ENCODE measurements at regions not wholly inside any gene's neighbourhood (a gene's known extent, or its start where the extent isn't known, plus 50 kb on each side); places are given as distances from the start of the nearest gene placed in this dataset.

- Histone ChIP-seq H3K27ac (ENCODE audit: low read depth, low read length, severe bottlenecking) (no peak overlapping the region), H3K36me3 (ENCODE audit: control insufficient read depth, insufficient read depth, low read length) (no peaks in the 10 kb centered on the region), H3K9me3 (ENCODE audit: control insufficient read depth, low read length) (no peaks in the 10 kb centered on the region), H3K4me3 (ENCODE audit: extremely low read depth, insufficient read depth, low read length, poor library complexity, severe bottlenecking) (no peak overlapping the region), H3K4me1 (ENCODE audit: control insufficient read depth, insufficient read depth, low read length, poor library complexity, severe bottlenecking) (no peaks in the 10 kb centered on the region)
- 80 to 93% methylated on average over 5 of the region's 6 CpGs for WGBS, 2 experiments (ENCODE audit: insufficient coverage in 2 of 2)
Observed at GRCh38 chr21:41037212-41037611, 130.7 kb upstream of the BACE2 start.

DNA sequence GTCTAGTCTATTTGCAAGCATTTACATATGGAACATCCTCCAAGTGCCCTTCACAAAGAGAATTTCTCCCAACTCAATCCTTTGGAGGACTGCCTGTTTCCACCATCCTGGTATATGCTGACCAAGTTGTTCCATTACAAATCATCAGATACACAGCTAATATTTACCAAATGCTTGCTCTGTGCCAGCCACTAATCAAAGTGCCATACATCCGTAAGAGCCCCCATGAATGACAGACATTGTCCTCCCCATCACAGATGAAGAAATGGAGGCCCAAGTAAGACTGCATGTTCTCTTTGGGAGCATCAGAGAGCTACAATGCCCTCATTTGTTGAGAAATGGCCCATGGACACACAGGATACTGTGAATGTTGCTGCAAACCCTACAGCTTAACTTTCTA, 130.0 kb upstream of the BACE2 start:
- no peaks in the 10 kb centered on the region for H3K4me1 ChIP-seq (ENCODE audit: control insufficient read depth, insufficient read depth, low read length, poor library complexity, severe bottlenecking)
- WGBS, 2 experiments (ENCODE audit: insufficient coverage in 2 of 2): 100% methylated on average over 1 of the region's 1 CpG

DNA sequence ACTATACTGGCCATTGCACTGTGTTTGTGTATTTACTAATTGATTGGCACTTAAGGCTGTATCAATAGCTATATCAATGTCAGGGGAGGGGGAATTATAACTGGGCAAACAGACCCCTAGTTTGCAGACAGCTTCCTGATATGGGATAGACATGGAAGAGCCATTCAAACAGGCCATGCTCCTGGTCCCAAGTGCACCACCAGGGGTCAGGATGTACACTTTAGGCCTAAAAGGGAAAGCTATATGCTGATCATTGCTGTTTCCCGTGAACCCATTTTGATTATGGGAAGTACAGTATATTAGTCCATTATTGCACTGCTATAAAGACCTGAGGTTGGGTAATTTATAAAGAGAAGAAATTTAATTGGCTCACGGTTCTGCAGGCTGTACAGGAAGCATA, 124.9 kb upstream of the BACE2 start:
- WGBS, 2 experiments (ENCODE audit: insufficient coverage in 2 of 2): 88 to 100% methylated on average over 1 to 2 of the region's 2 CpGs
- Histone ChIP-seq H3K9me3 (ENCODE audit: control insufficient read depth, low read length) (no peaks in the 10 kb centered on the region), H3K4me1 (ENCODE audit: control insufficient read depth, insufficient read depth, low read length, poor library complexity, severe bottlenecking) (no peaks in the 10 kb centered on the region), H3K4me3 (ENCODE audit: extremely low read depth, insufficient read depth, low read length, poor library complexity, severe bottlenecking) (no peak overlapping the region), H3K27ac (ENCODE audit: low read depth, low read length, severe bottlenecking) (no peak overlapping the region), H3K36me3 (ENCODE audit: control insufficient read depth, insufficient read depth, low read length) (no peaks in the 10 kb centered on the region)

More for the DNA sequence above, 130.0 kb upstream of the BACE2 start:
- Histone ChIP-seq H3K27ac (ENCODE audit: low read depth, low read length, severe bottlenecking) (no peak overlapping the region), H3K36me3 (ENCODE audit: control insufficient read depth, insufficient read depth, low read length) (no peaks in the 10 kb centered on the region), H3K4me3 (ENCODE audit: extremely low read depth, insufficient read depth, low read length, poor library complexity, severe bottlenecking) (no peak overlapping the region), H3K9me3 (ENCODE audit: control insufficient read depth, low read length) (no peaks in the 10 kb centered on the region)

DNA sequence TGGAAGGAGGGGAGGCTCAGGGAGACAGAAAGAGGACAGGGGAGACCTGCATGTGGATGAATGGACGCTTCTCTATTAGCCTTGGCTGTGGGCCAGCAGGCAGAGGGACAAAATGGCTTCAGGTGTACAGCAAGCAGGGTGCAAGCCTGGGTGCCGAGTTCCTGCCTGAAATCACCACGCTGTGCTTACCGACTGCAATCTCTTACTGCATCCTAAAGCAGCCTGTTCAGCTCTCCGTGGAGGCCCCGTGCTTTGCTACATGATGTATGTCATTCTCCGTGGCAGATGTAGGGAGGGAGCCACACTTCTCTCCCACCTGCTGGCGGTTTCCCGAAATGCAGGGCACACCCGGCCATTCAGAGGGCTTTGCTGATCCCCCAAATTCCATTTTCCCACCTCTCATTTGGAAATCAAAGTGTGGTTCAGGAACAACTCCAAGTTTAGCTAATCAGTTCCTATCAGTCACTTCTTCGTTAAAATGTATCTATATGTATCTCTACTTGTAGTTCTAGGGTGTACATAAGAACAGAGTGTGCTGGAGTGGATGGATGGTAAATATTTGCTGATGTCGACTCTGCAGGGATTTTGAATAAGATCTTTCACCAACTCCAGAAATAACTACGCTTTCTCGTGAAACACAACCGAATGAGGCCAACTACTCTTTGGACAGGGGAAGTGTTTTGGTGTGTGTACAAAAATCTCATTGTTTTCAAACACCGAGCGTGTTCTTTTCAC, 122.3 kb upstream of the BACE2 start:
- 52 to 60% methylated on average over 12 to 14 of the region's 17 CpGs for WGBS, 2 experiments (ENCODE audit: insufficient coverage in 2 of 2)
- no peak overlapping the region for H3K4me3 ChIP-seq (ENCODE audit: extremely low read depth, insufficient read depth, low read length, poor library complexity, severe bottlenecking)
- no peaks in the 10 kb centered on the region for H3K9me3 ChIP-seq (ENCODE audit: control insufficient read depth, low read length)
- H3K4me1 ChIP-seq (ENCODE audit: control insufficient read depth, insufficient read depth, low read length, poor library complexity, severe bottlenecking): no peaks in the 10 kb centered on the region
- no peak overlapping the region for H3K27ac ChIP-seq (ENCODE audit: low read depth, low read length, severe bottlenecking)
- H3K36me3 ChIP-seq (ENCODE audit: control insufficient read depth, insufficient read depth, low read length): no peaks in the 10 kb centered on the region

DNA sequence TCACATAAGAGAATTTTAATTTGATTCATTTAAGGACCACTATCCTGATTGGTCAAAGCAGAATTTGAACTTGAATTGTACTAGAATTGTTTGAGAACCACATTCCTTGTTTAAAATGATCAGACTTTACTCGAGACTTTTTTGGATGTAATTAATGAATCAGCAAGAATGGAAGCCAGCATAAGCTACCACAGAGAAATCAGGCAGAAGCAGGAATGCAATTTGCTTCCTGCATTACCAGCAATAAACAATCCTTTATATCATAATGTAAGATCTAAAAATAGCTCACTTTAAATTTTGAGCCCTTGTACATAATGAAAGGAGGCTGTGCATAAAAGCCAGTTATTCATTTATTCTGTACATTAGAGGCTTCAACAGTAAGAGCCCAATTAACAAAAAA, 119.8 kb upstream of the BACE2 start:
- Histone ChIP-seq H3K27ac (ENCODE audit: low read depth, low read length, severe bottlenecking) (no peak overlapping the region), H3K9me3 (ENCODE audit: control insufficient read depth, low read length) (no peaks in the 10 kb centered on the region), H3K36me3 (ENCODE audit: control insufficient read depth, insufficient read depth, low read length) (no peaks in the 10 kb centered on the region), H3K4me1 (ENCODE audit: control insufficient read depth, insufficient read depth, low read length, poor library complexity, severe bottlenecking) (no peaks in the 10 kb centered on the region), H3K4me3 (ENCODE audit: extremely low read depth, insufficient read depth, low read length, poor library complexity, severe bottlenecking) (no peak overlapping the region)
- WGBS, 2 experiments (ENCODE audit: insufficient coverage in 2 of 2): 83 to 100% methylated on average over 1 of the region's 1 CpG

DNA sequence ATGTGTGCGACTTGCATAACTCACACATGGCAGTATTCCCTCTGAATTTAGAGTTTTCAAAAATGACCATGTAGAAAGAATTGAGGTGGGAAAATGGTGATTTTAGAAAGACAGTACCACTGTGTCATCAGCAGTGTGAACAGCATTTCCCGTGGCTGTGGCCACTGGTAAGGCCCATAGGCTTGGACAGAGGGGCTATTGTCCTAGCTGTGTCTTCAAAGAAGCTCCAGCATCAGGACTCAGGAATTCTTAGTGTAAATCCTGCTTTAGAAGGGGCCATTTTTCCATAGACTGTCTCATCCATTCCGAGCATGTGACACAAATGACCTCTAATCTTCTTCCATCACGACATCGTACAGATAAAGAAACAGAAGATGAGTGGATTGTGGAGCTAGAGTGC, 119.3 kb upstream of the BACE2 start:
- no peaks in the 10 kb centered on the region for H3K36me3 ChIP-seq (ENCODE audit: control insufficient read depth, insufficient read depth, low read length)
- 67 to 96% methylated on average over 1 to 3 of the region's 5 CpGs for WGBS, 2 experiments (ENCODE audit: insufficient coverage in 2 of 2)
- H3K27ac ChIP-seq (ENCODE audit: low read depth, low read length, severe bottlenecking): peak overlapping the region; percentile 25
- H3K4me1 ChIP-seq (ENCODE audit: control insufficient read depth, insufficient read depth, low read length, poor library complexity, severe bottlenecking): no peaks in the 10 kb centered on the region
- no peak overlapping the region for H3K4me3 ChIP-seq (ENCODE audit: extremely low read depth, insufficient read depth, low read length, poor library complexity, severe bottlenecking)
- H3K9me3 ChIP-seq (ENCODE audit: control insufficient read depth, low read length): no peaks in the 10 kb centered on the region

DNA sequence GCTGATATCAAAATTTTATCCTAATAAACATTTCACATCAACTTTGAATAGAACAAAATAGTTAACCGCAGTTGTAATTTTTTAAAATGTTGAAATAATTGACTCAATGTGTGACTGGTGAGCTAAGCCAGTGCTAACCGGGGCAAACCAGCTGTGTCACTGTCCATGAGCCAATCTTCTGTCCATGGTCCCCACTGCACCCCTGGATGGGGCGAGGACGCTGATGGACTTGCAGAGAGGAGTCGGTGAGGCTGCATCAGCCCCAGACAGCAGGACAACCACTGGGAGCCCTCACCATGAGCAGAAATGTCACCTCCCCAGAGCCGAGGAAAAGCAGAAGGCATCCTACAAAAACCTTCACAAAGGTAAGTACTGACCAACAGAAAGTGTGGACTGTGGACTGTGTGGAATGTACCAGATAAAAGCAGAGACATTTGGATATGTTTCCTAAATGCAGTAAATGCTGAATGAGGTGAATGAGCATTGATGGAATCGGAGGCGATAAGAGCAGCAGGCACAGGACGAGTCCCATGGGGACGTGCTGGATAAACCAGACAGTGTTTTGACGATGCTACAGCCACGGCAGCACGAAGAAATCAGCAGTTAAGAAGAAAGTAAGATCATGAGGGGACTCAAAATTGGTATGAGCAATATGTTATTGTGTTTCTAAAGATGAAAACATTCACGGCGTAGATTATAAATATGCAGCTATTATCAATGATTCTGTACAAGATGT, 115.0 kb upstream of the BACE2 start:
- 89 to 95% methylated on average over 7 to 10 of the region's 15 CpGs for WGBS, 2 experiments (ENCODE audit: insufficient coverage in 2 of 2)
- Histone ChIP-seq H3K9me3 (ENCODE audit: control insufficient read depth, low read length) (no peaks in the 10 kb centered on the region), H3K4me3 (ENCODE audit: extremely low read depth, insufficient read depth, low read length, poor library complexity, severe bottlenecking) (no peak overlapping the region), H3K4me1 (ENCODE audit: control insufficient read depth, insufficient read depth, low read length, poor library complexity, severe bottlenecking) (no peaks in the 10 kb centered on the region), H3K36me3 (ENCODE audit: control insufficient read depth, insufficient read depth, low read length) (no peaks in the 10 kb centered on the region), H3K27ac (ENCODE audit: low read depth, low read length, severe bottlenecking) (no peak overlapping the region)

DNA sequence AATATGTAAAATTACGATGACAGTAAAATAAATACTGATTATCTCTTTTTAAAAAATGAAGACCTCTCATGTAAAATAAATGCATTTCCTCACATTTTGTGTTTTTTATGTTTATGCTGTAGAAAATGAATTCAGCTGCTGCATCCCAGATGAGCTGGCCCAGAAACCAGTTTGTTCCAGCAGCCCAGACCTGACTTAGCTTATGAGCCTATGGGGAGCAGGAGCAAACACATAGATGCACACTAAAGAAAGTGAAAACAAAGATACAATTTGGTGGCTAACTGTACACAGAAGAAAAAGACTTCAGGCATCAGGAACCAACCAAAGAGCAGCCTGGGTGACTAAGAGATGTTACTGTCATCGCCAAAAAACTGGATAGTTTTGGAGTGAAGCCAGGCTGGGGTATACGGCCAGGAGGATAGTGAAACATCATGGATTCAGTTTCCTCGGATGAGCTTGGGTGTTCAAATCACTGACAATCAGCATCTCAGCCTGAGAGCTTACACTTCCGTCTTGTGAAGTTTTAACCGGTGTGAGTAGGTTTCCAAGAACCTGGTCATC, 113.9 kb upstream of the BACE2 start:
- no peak overlapping the region for H3K4me3 ChIP-seq (ENCODE audit: extremely low read depth, insufficient read depth, low read length, poor library complexity, severe bottlenecking)
- 91 to 100% methylated on average over 5 of the region's 6 CpGs for WGBS, 2 experiments (ENCODE audit: insufficient coverage in 2 of 2)
- no peaks in the 10 kb centered on the region for H3K36me3 ChIP-seq (ENCODE audit: control insufficient read depth, insufficient read depth, low read length)
- H3K9me3 ChIP-seq (ENCODE audit: control insufficient read depth, low read length): no peaks in the 10 kb centered on the region
- H3K4me1 ChIP-seq (ENCODE audit: control insufficient read depth, insufficient read depth, low read length, poor library complexity, severe bottlenecking): no peaks in the 10 kb centered on the region
- H3K27ac ChIP-seq (ENCODE audit: low read depth, low read length, severe bottlenecking): no peak overlapping the region

DNA sequence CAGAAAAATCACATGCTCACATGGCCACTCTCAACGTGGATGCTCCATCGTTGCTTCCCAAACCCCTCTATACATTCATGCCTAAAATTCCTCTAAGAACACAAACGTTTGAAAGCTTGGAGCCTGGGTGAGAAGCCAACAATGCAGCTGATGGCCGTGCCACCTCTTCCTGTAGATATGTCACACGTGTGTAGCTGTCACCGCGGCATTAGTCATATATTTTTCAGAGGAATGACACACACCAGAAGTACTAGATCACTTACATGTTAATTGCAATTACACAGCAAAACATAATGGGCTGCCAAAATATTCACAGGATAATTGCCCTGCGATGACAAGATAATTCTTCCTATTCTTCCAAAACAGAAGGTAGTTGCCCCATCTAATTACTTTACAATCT, 112.7 kb upstream of the BACE2 start:
- WGBS, 2 experiments (ENCODE audit: insufficient coverage in 2 of 2): 86 to 98% methylated on average over 5 to 8 of the region's 8 CpGs
- H3K4me3 ChIP-seq (ENCODE audit: extremely low read depth, insufficient read depth, low read length, poor library complexity, severe bottlenecking): no peak overlapping the region
- no peaks in the 10 kb centered on the region for H3K4me1 ChIP-seq (ENCODE audit: control insufficient read depth, insufficient read depth, low read length, poor library complexity, severe bottlenecking)
- no peaks in the 10 kb centered on the region for H3K9me3 ChIP-seq (ENCODE audit: control insufficient read depth, low read length)
- no peaks in the 10 kb centered on the region for H3K36me3 ChIP-seq (ENCODE audit: control insufficient read depth, insufficient read depth, low read length)
- no peak overlapping the region for H3K27ac ChIP-seq (ENCODE audit: low read depth, low read length, severe bottlenecking)

DNA sequence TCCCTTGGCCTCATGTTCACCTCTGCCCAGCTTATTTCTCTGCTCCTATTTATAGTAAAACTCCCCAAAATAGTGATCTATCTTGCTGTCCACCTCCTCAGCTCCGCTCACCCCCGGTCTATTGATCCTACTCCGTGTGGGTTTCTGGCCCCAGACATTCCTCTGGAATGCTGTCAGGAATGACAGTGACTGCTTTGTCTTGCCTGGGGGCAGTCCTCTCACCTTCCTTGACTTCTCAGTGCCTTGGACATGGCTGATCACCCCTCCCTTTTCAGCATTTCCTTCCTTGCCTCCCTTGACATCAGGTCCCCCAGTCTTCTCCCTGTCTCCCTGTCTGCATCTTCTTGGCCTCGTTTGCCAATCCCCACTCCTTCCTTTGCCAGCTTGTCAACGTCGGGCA, 108.1 kb upstream of the BACE2 start:
- no peaks in the 10 kb centered on the region for H3K4me1 ChIP-seq (ENCODE audit: control insufficient read depth, insufficient read depth, low read length, poor library complexity, severe bottlenecking)
- H3K4me3 ChIP-seq (ENCODE audit: extremely low read depth, insufficient read depth, low read length, poor library complexity, severe bottlenecking): no peak overlapping the region
- H3K9me3 ChIP-seq (ENCODE audit: control insufficient read depth, low read length): no peaks in the 10 kb centered on the region
- 68 to 79% methylated on average over 6 of the region's 6 CpGs for WGBS, 2 experiments (ENCODE audit: insufficient coverage in 2 of 2)
- no peaks in the 10 kb centered on the region for H3K36me3 ChIP-seq (ENCODE audit: control insufficient read depth, insufficient read depth, low read length)
- no peak overlapping the region for H3K27ac ChIP-seq (ENCODE audit: low read depth, low read length, severe bottlenecking)

DNA sequence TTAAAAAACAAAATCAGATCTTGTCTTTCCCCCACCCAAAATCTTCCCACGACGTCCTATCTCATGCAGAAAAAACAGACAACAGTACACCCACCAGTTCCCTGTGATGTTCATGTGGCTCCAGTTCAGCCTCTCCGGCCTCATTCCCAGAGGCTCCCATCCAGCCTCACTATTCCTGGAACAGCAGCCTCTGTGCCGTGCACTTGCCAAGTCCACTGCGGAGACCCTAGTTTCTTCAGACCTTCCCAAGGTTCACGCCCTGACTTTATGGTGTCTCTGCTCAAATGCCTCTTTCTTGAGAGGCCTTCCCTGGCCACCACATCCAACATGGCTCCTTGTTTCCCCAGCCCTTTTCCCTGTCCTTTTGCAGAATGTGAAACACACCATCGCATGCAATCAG, 106.3 kb upstream of the BACE2 start:
- Histone ChIP-seq H3K4me1 (ENCODE audit: control insufficient read depth, insufficient read depth, low read length, poor library complexity, severe bottlenecking) (peaks cover 4% of the 10 kb centered on the region), H3K9me3 (ENCODE audit: control insufficient read depth, low read length) (no peaks in the 10 kb centered on the region), H3K4me3 (ENCODE audit: extremely low read depth, insufficient read depth, low read length, poor library complexity, severe bottlenecking) (no peak overlapping the region), H3K27ac (ENCODE audit: low read depth, low read length, severe bottlenecking) (no peak overlapping the region), H3K36me3 (ENCODE audit: control insufficient read depth, insufficient read depth, low read length) (no peaks in the 10 kb centered on the region)
- 88 to 97% methylated on average over 6 to 7 of the region's 7 CpGs for WGBS, 2 experiments (ENCODE audit: insufficient coverage in 2 of 2)
